GM18505 (cell line): ENCODE measurements at regions not wholly inside any gene's neighbourhood (a gene's known extent, or its start where the extent isn't known, plus 50 kb on each side); places are given as distances from the start of the nearest gene placed in this dataset.

Experiments
- ATAC-seq: cut with Tn5 transposase; IDR thresholded peaks from one replicate; pipeline ENCODE4 v1.9.1; 2021; ENCODE audit not compliant: unreplicated experiment
- POLR2A ChIP-seq: IDR thresholded peaks from 4 replicates; pipeline ENCODE4 v1.6.1; 2011; ENCODE audit warnings: borderline replicate concordance; ENCODE audit not compliant: insufficient read depth, insufficient read length; ENCODE audit errors: extremely low read depth

GRCh38 chr9:115998666-115999065 lies 154.9 kb upstream of the PAPPA start:
- no peak for TF ChIP-seq POLR2A
- no peak for ATAC-seq

GRCh38 chr9:115999498-115999897 lies 154.1 kb upstream of the PAPPA start:
- TF ChIP-seq POLR2A, result no peak
- ATAC-seq, result no peak

- no peak for TF ChIP-seq POLR2A
- no peak for ATAC-seq
These were observed 152.8 kb upstream of the PAPPA start for GRCh38 chr9:116000748-116001329.

GRCh38 chr9:116002181-116002580 lies 151.4 kb upstream of the PAPPA start:
- TF ChIP-seq POLR2A, result no peak

GRCh38 chr9:116002624-116003023 lies 151.0 kb upstream of the PAPPA start:
- no peak for TF ChIP-seq POLR2A
- no peak for ATAC-seq

More at GRCh38 chr9:116002181-116002580, 151.4 kb upstream of the PAPPA start:
- ATAC-seq, result no peak

GRCh38 chr9:116003397-116003796 lies 150.2 kb upstream of the PAPPA start:
- ATAC-seq, result no peak
- TF ChIP-seq POLR2A, result no peak

GRCh38 chr9:116005205-116005604 lies 148.4 kb upstream of the PAPPA start:
- TF ChIP-seq POLR2A, result no peak
- ATAC-seq, result no peak

GRCh38 chr9:116007824-116008223 lies 145.8 kb upstream of the PAPPA start:
- ATAC-seq, result no peak
- TF ChIP-seq POLR2A, result no peak

GRCh38 chr9:116008278-116008677 lies 145.3 kb upstream of the PAPPA start:
- no peak for ATAC-seq
- no peak for TF ChIP-seq POLR2A

GRCh38 chr9:116009420-116009819 lies 144.2 kb upstream of the PAPPA start:
- TF ChIP-seq POLR2A, result no peak
- no peak for ATAC-seq

- no peak for ATAC-seq
- no peak for TF ChIP-seq POLR2A
These were observed 137.7 kb upstream of the PAPPA start for GRCh38 chr9:116015855-116016254.

GRCh38 chr9:116020146-116020545 lies 133.4 kb upstream of the PAPPA start:
- TF ChIP-seq POLR2A, result no peak
- ATAC-seq, result no peak

- TF ChIP-seq POLR2A, result no peak
- ATAC-seq, result no peak
These were observed 132.8 kb upstream of the PAPPA start for GRCh38 chr9:116020801-116021200.

- no peak for ATAC-seq
- TF ChIP-seq POLR2A, result no peak
These were observed 126.5 kb upstream of the PAPPA start for GRCh38 chr9:116027096-116027495.

GRCh38 chr9:116027511-116027910 lies 126.1 kb upstream of the PAPPA start:
- TF ChIP-seq POLR2A, result no peak
- no peak for ATAC-seq
